AML-193 (cell line): ENCODE measurements at regions not wholly inside any gene's neighbourhood (a gene's known extent, or its start where the extent isn't known, plus 50 kb on each side); places are given as distances from the start of the nearest gene placed in this dataset.
"Not testable (repeated sequence)": the region's sequence is repeated elsewhere in the genome, so short reads cannot be mapped to it uniquely, and the experiment has no call there.

Source experiments
- DNase-seq, 2 experiments: peaks; one replicate each; lab custom pipeline; 2025; lab: John Stamatoyannopoulos, UW

DNA sequence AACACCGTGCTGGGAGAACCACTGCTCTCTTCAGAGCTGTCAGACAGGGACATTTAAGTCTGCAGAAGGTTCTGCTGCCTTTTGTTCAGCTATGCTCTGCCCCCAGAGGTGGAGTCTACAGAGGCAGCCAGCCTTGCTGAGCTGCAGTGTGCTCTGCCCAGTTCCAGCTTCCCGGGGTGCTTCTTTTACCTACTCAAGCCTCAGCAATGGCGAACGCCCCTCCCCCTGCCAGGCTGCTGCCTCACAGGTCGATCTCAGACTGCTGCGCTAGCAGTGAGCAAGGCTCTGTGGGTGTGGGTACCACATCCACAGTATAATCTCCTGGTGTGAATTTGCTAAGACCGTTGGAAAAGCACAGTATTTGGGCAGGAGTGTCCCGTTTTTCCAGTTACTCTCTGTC lies 133.1 kb upstream of the PHYHIPL start:
- not testable (repeated sequence) for DNase-seq

DNA sequence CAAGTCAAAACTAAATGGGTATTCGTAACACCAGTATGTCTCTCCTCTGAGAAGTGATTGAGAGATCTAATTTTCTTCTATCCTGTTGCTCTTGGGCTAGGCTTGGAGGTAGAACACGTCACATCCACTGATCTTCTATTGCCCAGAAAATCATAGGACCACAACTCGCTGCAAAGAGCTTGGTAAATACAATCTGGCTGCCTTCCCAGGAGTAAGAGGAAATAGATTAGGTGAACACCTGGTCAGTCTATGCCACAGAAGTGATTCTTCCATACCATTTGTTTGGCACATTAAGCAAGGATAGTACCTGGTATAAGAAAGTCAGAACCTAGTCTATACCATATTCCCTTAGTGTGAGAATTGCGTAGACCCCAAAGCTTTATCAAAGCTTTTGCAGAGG lies 129.3 kb upstream of the PHYHIPL start:
- DNase-seq, result no peak

DNA sequence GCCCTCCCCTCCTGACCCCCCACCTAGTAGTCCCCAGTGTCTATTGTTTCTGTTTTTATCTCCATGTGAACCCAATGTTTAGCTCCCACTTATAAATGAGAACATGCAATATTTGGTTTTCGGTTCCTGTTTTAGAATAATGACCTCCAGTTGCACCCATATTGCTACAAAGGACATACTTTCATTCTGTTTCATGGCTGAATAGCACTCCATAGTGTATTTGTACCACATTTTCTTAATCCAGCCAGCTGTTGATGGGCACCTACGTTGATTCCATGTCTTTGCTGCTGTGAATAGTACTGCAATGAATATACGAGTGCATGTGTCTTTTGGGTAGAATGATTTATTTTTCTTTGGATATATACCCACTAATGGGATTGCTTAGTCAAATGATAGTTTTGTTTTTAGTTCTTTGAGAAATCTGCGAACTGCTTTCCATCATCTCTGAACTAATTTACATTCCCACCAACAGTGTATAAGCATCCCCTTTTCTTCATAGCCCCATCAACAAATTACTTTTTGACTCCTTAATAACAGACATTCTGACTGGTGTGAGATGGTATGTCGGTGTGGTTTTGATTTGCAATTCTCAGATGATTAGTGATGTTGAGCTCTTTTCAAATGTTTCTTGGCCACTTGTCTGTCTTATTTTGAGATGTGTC lies 128.4 kb upstream of the PHYHIPL start:
- no peak for DNase-seq

DNA sequence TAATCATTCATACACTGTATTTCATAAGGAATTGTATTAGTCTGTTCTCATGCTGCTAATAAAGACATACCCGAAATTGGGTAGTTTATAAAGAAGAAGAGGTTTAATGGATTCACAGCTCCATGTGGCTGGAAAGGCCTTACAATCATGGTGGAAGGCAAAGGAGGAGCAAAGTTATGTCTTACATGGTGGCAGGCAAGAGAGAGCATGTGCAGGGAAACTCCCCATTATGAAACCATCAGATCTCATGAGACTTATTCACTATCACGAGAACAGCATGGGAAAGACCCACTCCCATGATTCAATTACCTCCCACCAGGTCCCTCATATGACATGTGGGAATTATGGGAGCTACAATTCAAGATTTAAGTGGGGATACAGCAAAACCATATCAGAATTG lies 122.9 kb upstream of the PHYHIPL start:
- not testable (repeated sequence) for DNase-seq

DNA sequence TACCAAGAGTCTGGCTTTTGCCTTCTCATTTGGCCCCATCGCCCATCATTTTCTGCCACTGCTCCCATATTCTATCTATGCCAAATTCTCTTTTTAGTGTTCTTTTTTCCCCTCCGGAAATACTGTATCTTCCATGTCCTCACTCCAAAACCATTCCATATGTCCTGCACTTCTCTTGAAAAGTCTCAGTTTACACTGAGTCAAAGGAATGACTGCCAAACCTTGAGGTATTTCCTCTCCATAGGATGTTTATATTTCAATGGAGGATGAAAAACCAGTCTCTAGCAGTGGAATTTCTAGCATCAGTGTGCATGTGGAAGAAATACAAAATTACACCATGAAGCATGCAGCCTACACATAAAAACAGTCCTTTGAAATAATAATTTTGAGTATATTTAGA lies 121.4 kb upstream of the PHYHIPL start:
- no peak for DNase-seq

DNA sequence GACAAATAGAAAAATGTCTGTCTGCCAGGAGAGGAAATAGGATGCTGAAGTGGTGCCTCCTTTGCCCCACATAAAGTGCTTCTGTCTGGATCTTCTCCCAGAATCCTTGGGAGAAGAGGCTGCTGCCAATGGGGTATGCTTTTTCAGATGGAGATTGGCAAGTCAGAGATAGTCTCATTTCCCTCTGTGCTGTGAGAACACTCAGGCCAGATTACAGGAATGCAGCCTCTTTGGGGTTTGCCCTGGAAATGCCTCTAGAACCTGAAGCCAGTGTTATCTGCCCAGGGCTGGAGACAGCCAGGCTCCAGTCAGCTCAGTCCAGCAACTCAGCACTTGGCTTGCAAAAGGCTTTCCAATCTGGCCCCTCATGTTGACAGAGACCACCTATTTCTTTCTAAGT lies 119.1 kb upstream of the PHYHIPL start:
- DNase-seq, result no peak

DNA sequence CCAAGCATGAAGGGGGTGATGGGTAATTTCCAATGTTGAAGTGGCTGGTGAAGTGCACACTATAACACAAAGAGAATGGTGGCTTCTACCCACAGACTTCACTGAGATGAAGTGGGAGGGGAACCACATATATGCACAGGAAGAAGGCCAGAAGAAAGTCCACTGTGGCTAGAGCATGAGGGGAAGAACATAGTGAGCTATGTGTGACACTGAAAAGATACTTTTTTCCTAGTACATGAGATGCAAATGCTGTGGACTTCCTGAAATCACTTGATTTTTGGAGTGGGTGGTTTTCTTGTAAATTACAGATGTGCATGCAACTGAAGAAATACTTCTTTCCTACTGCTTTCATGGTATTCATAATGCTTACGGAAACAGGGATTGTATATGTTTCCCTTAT lies 115.6 kb upstream of the PHYHIPL start:
- DNase-seq, result no peak

DNA sequence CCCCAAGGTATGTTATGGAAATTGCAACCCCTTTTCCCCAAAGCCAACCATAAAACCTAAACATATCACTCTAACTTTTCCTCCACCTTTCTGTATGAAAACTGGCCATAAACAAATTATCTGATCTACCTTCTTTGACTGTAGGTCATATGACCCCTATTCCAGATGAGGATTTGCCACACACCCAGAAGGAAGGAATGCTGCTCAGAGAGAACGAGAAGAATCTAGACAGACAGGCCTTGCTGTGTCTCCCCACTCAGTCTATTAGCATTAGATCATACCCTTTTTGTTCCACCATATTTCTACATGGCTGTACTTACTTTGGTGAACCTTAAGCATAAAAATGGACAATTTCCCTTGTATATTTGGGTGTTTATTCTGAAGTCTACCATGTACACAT lies 113.0 kb upstream of the PHYHIPL start:
- no peak for DNase-seq

DNA sequence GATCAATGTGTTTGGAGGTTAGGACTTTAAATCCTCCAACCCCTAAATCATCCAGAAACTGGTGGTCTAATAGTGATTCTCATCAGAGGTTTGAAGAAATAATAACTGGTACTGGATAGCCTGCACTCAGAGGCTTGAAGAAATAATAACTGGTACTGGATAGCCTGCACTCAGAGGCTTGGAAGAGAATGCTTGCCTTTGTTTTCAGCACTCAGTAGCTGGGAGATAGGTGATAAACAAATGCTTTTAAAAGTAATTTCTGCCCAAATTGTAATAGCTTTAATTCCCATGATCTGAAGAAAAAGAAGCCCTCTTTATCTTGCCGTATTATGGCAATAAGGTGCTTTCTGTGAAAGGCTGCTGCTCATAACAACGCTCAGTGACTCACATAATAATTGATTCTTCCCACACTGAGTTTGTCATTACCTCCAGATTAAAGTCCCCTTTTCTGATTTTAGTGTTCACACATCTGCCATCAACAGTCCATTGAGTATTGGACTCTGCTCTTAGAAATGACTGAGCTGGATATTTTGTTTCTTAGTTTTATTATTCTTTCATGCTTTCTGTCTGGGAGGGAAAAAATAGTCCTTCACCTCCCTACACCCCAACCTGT lies 112.3 kb upstream of the PHYHIPL start:
- no peak for DNase-seq

DNA sequence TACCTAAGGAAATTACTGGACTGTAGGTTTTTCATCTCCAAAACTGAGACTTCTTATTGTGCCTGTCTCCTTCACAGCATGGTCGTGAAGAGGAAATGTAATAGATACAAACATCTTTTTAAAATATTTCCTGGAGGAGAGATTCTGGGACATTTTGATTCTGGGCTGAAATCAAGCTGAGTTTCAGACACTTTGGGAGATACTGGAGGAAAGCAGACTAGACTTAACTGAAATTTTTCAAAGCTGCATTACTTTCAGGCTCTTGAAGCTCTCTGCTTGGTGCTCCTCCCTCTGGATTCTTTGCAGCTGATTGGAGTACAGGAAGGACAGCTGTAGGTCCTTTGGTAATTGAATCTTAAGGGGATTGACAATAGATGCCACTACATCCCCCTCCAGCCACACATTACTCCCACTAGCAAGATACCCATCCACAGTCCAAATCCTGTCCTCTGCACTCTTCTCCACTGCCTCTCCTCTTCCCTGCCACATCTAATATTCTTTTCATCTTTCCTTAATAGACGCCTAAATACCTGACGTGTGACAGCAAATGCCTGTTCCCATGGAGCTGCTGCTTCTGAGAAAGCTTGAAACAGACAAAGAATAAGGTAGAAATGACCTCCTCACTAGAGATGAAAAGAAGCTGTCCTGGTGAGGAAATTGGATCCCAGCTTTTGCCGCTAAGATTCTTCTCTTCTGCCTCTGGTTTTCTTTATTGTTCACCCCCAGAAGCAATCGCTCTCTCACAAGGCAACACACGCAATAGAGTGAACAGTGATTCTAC lies 111.5 kb upstream of the PHYHIPL start:
- no peak for DNase-seq

DNA sequence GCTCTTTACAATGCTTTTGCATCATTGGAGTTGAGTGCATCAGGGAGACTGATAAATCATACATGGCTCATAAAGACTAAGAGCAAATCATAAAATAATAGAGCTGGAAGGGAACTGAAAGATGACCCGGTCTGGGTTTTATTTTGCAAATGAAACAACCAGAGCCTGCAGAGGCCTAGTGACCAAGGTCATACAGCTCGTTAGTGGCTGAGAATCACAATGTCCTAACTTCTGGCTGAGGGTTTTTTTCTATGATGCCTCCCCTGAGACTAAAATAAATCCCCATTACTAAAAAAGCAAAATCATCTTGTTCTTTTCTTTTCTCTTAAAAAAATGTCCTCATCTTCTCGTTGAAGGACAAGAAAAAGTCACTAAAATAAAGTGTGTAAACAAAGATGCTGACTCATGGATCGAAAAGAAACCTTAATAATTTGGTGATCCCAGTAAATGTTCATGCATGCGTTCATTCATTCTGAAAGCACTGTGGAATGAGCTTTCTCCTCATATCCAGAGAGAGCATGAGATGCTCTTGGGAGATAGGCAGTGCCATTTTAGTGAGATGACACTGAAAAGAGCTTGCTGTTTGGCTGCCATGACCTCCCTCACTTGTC lies 107.8 kb upstream of the PHYHIPL start:
- DNase-seq, result no peak

DNA sequence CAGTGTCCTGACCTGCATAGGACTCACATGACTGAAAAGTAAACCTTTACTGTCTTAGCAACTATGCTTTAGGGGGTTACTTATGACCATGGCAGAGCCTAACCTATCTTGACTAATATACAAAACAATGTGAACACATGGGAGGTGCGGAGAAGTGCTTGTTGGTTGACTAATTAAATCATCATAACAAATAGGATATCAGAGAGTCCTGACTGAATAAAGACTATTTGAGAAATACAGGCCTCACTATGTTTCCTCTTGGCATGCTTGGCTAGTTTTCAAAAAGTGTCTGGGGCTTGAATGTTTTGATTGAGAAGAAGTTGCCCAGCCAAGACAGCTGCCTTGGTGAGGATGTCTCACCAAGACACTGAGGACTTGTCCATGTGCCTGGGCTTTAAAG lies 104.4 kb upstream of the PHYHIPL start:
- no peak for DNase-seq

DNA sequence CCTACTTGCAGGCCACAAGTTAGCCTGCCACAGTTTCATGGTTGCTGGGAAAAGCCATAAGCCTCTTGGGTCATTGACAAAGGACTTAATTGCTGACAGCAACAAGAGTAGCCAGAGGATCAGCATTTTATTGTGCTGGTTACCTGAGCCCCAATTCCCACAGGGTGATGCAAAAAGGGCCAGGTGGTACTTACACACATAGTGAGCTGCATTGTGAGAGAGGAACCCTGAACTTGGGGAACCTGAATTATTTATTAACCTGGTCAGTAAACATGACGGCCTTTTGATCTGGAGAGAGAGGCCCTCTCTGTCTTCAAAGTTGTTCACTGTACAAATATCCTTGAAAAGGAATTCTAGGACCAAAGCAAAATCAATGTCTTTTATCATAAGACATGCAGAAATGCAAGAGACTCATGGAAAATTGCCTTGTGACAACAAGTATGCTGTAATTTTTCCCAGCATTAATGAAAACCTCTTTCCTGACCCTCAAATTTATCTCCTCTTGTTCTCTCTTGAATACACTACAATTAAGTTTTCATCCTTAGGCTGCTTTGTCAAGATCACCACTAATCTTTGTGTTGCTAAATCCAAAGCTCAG lies 102.9 kb upstream of the PHYHIPL start:
- no peak for DNase-seq

DNA sequence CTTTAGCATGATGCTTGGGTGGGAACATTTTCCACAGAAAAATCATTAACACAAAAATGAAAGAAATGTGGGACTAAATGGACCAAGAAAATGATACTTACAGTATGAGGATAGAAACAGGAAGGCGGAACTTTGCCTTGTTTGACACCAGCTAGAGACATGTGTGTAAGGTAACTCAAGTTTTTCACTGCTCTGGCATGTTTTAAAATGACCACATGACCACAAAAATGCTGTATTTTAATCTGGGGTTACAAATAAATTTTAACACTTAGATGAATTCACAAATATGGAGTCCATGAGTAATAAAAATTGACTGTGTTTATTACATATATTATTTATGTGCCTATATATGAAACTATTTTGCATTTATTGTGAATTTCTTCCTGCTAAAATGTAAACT lies 100.9 kb upstream of the PHYHIPL start:
- no peak for DNase-seq

DNA sequence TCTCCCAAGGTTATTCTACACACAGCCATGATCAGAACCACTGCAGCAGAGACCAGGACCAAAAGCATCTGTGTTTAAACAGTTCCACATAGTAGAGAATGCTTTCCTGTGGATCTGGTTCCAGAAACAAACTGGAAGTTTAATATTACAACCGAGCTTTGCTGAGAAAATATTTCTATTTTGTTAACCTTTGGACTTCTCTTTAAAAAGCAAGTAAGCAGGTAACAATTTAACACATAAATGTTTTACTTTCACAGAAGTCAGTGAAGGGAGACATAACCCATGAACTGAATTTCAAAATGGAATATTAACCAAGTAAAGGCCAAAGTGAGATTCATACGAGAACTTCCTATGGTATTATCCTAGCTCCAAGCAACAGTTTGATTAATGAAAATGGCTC lies 98.6 kb upstream of the PHYHIPL start:
- no peak for DNase-seq

DNA sequence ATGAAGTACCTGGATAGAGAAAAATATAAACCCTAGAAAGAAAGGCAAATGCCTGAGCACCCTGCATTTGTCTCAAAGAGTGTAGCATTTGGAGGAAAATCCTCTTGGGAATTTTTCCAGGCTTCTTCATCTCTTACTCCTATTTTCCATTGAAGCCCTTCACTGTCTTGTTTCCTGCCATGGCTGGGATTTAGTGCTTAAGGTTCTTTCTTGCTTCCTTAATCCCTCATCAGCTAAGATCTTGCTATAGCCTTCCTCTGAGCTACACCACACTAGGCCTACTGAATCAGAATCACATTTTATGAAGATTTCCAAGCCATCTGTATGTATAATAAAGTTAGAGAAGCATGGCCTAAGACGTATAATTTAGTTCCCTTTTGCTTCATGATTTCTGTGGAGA lies 97.5 kb upstream of the PHYHIPL start:
- DNase-seq, result no peak

DNA sequence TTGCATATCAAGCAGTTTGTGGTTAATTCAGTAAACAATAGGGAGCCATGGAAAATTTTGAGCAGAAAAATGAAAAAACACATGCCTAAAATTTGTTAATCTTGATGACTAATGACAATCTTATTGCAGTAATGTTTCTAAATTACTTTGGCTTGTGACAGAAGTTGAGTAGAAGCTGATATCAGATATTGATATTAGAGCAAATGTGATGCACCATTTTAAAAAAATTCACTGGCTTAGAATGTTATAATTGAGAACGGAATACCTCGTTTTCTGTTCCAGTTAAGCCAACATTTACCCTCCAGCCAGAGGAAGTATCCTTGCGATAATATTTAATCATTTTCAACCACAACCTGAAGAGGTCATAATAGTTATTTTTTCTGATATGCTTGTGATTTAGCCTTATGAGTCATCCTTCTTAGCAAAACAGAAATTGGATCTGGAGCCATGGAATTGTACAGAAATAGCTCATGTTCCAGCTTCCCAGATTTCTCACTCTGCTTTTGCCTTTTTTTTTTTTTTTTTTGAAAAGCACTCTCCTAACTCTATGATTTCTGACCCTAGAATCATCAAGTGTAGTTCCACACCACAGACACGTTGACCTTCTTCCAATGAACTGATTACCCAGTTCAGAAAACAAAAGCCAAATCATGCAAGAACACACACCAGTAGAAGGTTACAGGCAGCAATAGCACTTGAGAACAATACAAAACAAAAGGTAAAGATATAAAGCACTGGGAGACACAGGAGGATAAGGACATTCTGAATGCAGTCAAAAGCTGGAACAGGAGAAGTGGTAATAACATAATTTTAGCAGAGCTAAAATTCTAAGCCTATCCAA lies 96.8 kb upstream of the PHYHIPL start:
- no peak for DNase-seq

DNA sequence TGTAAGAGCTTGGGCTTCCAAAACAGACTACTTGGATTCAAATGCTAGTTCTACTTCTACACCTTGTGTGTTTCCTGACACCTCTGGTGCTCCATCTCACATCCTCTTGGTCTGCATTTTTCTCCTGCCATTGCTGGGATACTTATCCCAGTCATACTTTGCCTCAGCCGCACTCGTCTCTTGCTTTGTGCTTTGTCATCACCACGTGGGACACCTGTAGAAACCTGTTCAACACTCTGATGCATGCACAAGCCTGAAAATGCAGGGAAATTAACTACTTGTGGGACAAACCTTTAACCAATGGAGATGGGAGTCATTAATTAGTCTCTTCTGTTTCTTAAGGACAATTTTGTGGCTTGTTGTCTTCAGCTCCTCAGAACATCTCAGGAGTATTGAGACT lies 94.2 kb upstream of the PHYHIPL start:
- no peak for DNase-seq

DNA sequence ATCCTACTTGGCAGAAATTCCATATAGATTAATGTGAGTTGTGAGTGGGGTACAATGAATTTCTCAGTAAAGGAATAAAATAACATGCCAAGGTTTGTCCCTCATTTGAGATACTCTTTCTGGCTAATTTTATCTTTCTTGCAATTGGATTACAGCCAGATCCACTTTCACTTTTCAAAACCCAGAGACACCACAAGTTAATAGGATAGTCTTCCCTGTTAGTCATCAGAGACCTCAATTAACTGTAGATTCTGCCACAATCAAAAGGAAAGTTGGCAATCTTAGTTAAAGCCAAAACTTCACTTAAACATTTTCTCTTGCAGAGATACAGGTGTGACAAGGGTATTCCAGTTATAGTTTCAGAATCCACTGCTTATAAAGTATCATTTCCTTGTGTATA lies 91.4 kb upstream of the PHYHIPL start:
- no peak for DNase-seq

DNA sequence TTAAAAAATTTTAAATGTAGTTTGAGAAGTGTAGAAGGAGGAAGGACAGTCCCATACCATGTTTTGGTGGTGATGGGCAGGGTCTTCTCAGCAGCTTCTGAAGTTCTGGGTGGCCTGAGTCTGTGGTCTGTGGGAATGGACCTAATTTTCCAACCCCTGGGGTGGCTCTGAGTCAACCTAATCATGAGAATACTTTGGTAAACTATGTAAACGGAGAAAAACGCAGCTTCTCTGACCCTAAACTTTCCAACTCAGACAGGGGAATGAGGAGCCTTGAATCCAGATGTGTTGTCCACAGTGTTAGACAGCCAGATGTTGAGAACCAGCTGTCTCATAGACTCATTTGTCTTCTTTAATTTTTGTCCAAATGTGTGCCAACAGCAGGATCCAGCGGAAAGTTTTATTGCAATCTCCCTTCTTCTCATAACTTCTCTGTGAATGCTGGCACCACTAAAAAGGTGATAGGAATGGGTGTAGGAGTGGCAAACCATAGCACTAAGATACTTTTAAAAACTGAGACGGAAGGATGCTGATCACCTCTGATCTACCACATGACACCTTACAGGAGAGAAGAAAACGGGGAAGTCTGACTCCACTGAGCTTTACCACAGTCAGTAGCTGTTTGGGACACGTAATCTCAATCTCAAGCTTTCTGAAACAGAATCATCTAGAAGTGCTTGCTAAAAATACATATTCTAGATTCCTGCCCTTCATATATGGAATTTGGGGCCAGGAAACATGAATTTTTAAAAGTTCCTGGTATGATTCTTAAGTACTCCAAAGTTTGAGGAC lies 90.5 kb upstream of the PHYHIPL start:
- DNase-seq, result no peak

DNA sequence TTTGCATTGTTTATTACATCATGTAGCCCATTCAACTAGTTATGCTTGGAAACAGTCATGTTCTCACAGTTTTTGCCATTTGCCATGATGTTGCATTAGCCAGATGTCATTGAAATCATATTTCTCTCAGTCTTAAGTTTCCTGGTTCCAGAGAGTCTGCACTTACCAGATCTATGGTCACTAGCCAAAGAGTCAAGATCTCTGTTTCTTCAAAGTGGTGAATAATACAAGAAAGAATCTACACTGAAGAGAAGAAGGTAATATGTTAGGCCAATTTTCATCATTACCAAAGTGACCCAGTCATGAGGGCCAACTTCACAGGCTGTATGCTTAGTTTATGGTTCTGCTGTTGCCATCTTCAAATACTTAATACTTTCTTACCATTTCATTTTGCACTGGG lies 89.0 kb upstream of the PHYHIPL start:
- DNase-seq, result no peak
